K562 (cell line): ENCODE measurements at regions not wholly inside any gene's neighbourhood (a gene's known extent, or its start where the extent isn't known, plus 50 kb on each side); places are given as distances from the start of the nearest gene placed in this dataset.

Source experiments
- ATAC-seq: fragments of 200-7000 bp; cut with Tn5 transposase; 3 replicates; pipeline ENCODE4 v1.9.1; 2020; ENCODE audit warnings: moderate library complexity
- BruUV-seq: library from RNA; stranded (reverse); fragments of 400-500 nt; replicated peaks from 2 replicates; lab custom pipeline; 2021; lab: Mats Ljungman, UMichigan
- CTCF ChIA-PET: fragments of 300-600 bp; formaldehyde crosslinking; extraction: SDS; loops from one replicate; lab custom pipeline; 2021; ENCODE audit warnings: low intra/inter-chr PET ratio; lab: Yijun Ruan, JAX
- POLR2A ChIA-PET: fragments of 300-600, 350-650 bp; sonication (Branson Sonifier 250); formaldehyde crosslinking; extraction: SDS; loops from one replicate; lab custom pipeline; 2021; ENCODE audit warnings: antibody characterized with exemption, inconsistent platforms; lab: Yijun Ruan, JAX
- DNase-seq, 4 experiments: peaks; one replicate each; pipeline versions ENCODE4 v3.0.0 to v3.0.0-alpha.2; 2011 to 2018; ENCODE audit warnings: low spot score in 3 of 4, mixed read lengths in 3 of 4; ENCODE audit errors: extremely low read depth in 1 of 4
- FAIRE-seq: peaks from 2 replicates; lab custom pipeline; 2011; peaks lifted over from hg19 to GRCh38; lab: Jason Lieb, UNC
- H2AFZ ChIP-seq: 2 replicates; pipeline ENCODE4 v1.6.0; 2011; ENCODE audit warnings: low read depth, low read length, control low read depth, inconsistent platforms
- H3K27ac ChIP-seq: fragments of 200-600 bp; 3 replicates; pipeline ENCODE4 v1.8.0; 2011; ENCODE audit warnings: low read depth, mild to moderate bottlenecking, control low read depth, inconsistent platforms, low read length, moderate library complexity, mixed read lengths; ENCODE audit errors: extremely low read depth
- H3K27me3 ChIP-seq, 2 experiments: fragments of 300-600 bp in 1 of 2; 2 replicates in 1 of 2; 3 replicates in 1 of 2; pipeline versions ENCODE4 v1.6.0 to v1.8.0; 2011; ENCODE audit warnings: inconsistent platforms in 2 of 2, low read length in 2 of 2, mild to moderate bottlenecking in 1 of 2, mixed read lengths in 1 of 2, moderate library complexity in 1 of 2; ENCODE audit not compliant: control insufficient read depth in 2 of 2, insufficient read depth in 2 of 2
- H3K36me3 ChIP-seq: fragments of 300-600 bp; 3 replicates; pipeline ENCODE4 v1.8.0; 2011; ENCODE audit warnings: mild to moderate bottlenecking, low read length, inconsistent platforms; ENCODE audit not compliant: control insufficient read depth, insufficient read depth
- H3K4me1 ChIP-seq, 2 experiments: fragments of 200-600 bp in 1 of 2; replicated peaks in 1 of 2; 2 replicates in 1 of 2; 3 replicates in 1 of 2; pipeline versions ENCODE4 v1.5.1 to v1.8.0; 2011; ENCODE audit warnings: inconsistent platforms in 2 of 2, low read length in 2 of 2, mild to moderate bottlenecking in 1 of 2, mixed read lengths in 1 of 2, moderate library complexity in 1 of 2; ENCODE audit not compliant: control insufficient read depth in 2 of 2, insufficient read depth in 2 of 2
- H3K4me2 ChIP-seq: 2 replicates; pipeline ENCODE4 v1.6.1; 2011; ENCODE audit warnings: low read length, control low read depth, inconsistent platforms, mixed read lengths; ENCODE audit not compliant: insufficient read depth
- H3K4me3 ChIP-seq: fragments of 200-600 bp; sonication (generic), shearing (Covaris generic); 2 replicates; pipeline ENCODE4 v1.5.1; 2016; ENCODE audit warnings: control low read depth, inconsistent platforms
- H3K79me2 ChIP-seq: fragments of 200-600 bp; 3 replicates; pipeline ENCODE4 v1.8.0; 2011; ENCODE audit warnings: low read length, inconsistent platforms; ENCODE audit not compliant: control insufficient read depth, insufficient read depth
- H3K9ac ChIP-seq, 2 experiments: 2 replicates each; pipeline versions ENCODE4 v1.6.0 to v1.6.1; 2011; ENCODE audit warnings: low read depth in 2 of 2, low read length in 2 of 2, control low read depth in 1 of 2, inconsistent platforms in 1 of 2, mild to moderate bottlenecking in 1 of 2, mixed read lengths in 1 of 2; ENCODE audit not compliant: insufficient read depth in 1 of 2
- H3K9me1 ChIP-seq: one replicate; pipeline ENCODE4 v1.6.0; 2011; ENCODE audit warnings: inconsistent platforms, mild to moderate bottlenecking, low read length, moderate library complexity; ENCODE audit not compliant: control insufficient read depth, insufficient read depth
- H3K9me3 ChIP-seq: replicated peaks from 2 replicates; pipeline ENCODE4 v1.5.1; 2011; ENCODE audit warnings: low read depth, low read length, inconsistent platforms; ENCODE audit not compliant: control insufficient read depth, insufficient read depth
- H4K20me1 ChIP-seq: replicated peaks from 2 replicates; pipeline ENCODE4 v1.6.1; 2011; ENCODE audit warnings: low read length, inconsistent platforms, mixed read lengths; ENCODE audit not compliant: control insufficient read depth, insufficient read depth
- COPS2 ChIP-seq: fragments of 450-650 bp; conservative IDR thresholded peaks from 2 replicates; pipeline ENCODE4 v1.6.1; 2016; ENCODE audit warnings: mild to moderate bottlenecking, moderate library complexity
- FOXA3 ChIP-seq, 2 experiments: fragments of 450-650 bp in 1 of 2; sonication (generic) in 1 of 2; formaldehyde crosslinking; IDR thresholded peaks in 1 of 2; conservative IDR thresholded peaks in 1 of 2; 2 replicates each; pipeline versions ENCODE4 v1.4.0 to v1.8.0; 2020 to 2022; ENCODE audit warnings: mild to moderate bottlenecking in 2 of 2, missing genetic modification reagents in 1 of 2
- HDAC8 ChIP-seq: fragments of 450-650 bp; IDR thresholded peaks from 2 replicates; pipeline ENCODE4 v1.6.1; 2016; ENCODE audit warnings: mild to moderate bottlenecking, missing genetic modification characterization, moderate library complexity, missing compliant biosample characterization
- HMG20B ChIP-seq: fragments of 250-450 bp; sonication (Bioruptor Pico); IDR thresholded peaks from 2 replicates; pipeline ENCODE4 v1.5.0; 2021; ENCODE audit warnings: mild to moderate bottlenecking
- HMGN3 ChIP-seq: IDR thresholded peaks from 2 replicates; pipeline ENCODE4 v1.6.1; 2011; ENCODE audit warnings: borderline replicate concordance, low read depth, mild to moderate bottlenecking, mixed read lengths, low read length; ENCODE audit not compliant: insufficient read length; ENCODE audit errors: extremely low read depth
- MYBL2 ChIP-seq, 2 experiments: fragments of 450-650 bp in 1 of 2; sonication (generic) in 1 of 2; formaldehyde crosslinking in 1 of 2; IDR thresholded peaks; 2 replicates each; pipeline versions ENCODE4 v1.6.1 to v1.8.1; 2017 to 2022; ENCODE audit warnings: borderline replicate concordance in 1 of 2, inconsistent platforms in 1 of 2, low read depth in 1 of 2, mild to moderate bottlenecking in 1 of 2, missing genetic modification reagents in 1 of 2, moderate library complexity in 1 of 2
- POLR2H ChIP-seq: IDR thresholded peaks from 2 replicates; pipeline ENCODE4 v1.6.1; 2016; ENCODE audit warnings: missing genetic modification characterization, low read depth, mild to moderate bottlenecking, control low read depth, missing compliant biosample characterization, moderate library complexity
- RBM14 ChIP-seq: fragments of 200-400 bp; formaldehyde crosslinking; IDR thresholded peaks from 2 replicates; pipeline ENCODE4 v1.6.1; 2018; ENCODE audit warnings: low read depth, mild to moderate bottlenecking, low read length, moderate library complexity, borderline replicate concordance; ENCODE audit not compliant: insufficient read depth
- RUNX1 ChIP-seq: sonication (generic); IDR thresholded peaks from 2 replicates; pipeline ENCODE4 v1.6.1; 2016; ENCODE audit warnings: antibody characterized with exemption, low read depth
- SMARCA4 ChIP-seq: fragments of 450-650 bp; IDR thresholded peaks from 2 replicates; pipeline ENCODE4 v1.6.1; 2016
- TBL1XR1 ChIP-seq, 2 experiments: IDR thresholded peaks; 2 replicates each; pipeline ENCODE4 v1.6.1; 2012; ENCODE audit warnings: improper control_type of control experiment in 2 of 2, low read length in 2 of 2, mild to moderate bottlenecking in 1 of 2
- ZC3H4 ChIP-seq: sonication (generic); formaldehyde crosslinking; IDR thresholded peaks from 2 replicates; pipeline ENCODE4 v1.9.0; 2021; ENCODE audit warnings: missing genetic modification reagents, borderline replicate concordance
- WGBS: fragments of 100-300 bp; shearing (Covaris generic); methylation state at CpG from one replicate; pipeline ENCODE4 v1.1.6; 2016; ENCODE audit warnings: low coverage, mixed read lengths; ENCODE audit not compliant: insufficient coverage; ENCODE audit errors: missing lambda C conversion rate; 5-methylcytosine and 5-hydroxymethylcytosine counted together
- in situ Hi-C: fragments of 300-500 bp; cut with MboI; formaldehyde crosslinking; loops from 4 replicates; pipeline ENCODE4 v1.15.0; 2018; ENCODE audit warnings: inconsistent platforms, mixed read lengths
- intact Hi-C: fragments of 100-400 bp; cut with micrococcal nuclease; formaldehyde crosslinking; loops from 2 replicates; pipeline ENCODE4 v1.14.2; 2022
- TF ChIP-seq, protein P1 (sequence below): fragments of 250-450 bp; sonication (Bioruptor Pico); IDR thresholded peaks from 2 replicates; pipeline ENCODE4 v1.5.0; 2021; ENCODE audit warnings: mild to moderate bottlenecking, borderline replicate concordance
- TF ChIP-seq, protein P2 (sequence below): IDR thresholded peaks from 2 replicates; pipeline ENCODE4 v1.6.1; 2011; ENCODE audit not compliant: insufficient read length; ENCODE audit errors: extremely low read depth

DNA sequence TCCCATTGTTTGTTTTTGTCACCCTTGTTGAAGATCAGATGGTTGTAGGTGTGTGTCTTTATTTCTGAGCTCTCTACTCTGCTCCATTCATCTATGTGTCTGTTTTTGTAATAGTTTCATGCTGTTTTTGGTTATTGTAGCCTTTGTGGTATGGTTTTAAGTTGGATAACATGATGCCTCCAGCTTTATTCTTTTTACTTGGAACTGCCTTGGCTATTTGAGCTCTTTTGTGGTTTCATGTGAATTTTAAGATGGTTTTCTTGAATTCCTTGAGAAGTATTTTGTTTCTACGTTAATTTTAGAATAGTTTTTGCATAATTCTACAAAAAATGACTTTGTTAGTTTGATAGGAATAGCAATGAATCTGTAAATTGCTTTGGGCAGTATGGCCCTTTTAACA, 170.0 kb upstream of the IGFBP3 start:
- intact Hi-C loops (no loop called here), in situ Hi-C loops (no loop called here)
- DNase-seq = no peak
- no peak for FAIRE-seq
- Histone ChIP-seq H3K36me3 (no peaks in the 10 kb centered on the region), H4K20me1 (no peaks in the 10 kb centered on the region), H3K4me3 (no peak overlapping the region), H3K4me1 (no peaks in the 10 kb centered on the region), H2AFZ (no peak overlapping the region), H3K27me3 (no peaks in the 10 kb centered on the region), H3K9me3 (no peaks in the 10 kb centered on the region; the same call in 1 of the 2 replicates), H3K79me2 (no peaks in the 10 kb centered on the region), H3K9me1 (no peaks in the 10 kb centered on the region), H3K27ac (no peak overlapping the region), H3K9ac (no peak overlapping the region), H3K4me2 (no peak overlapping the region)
- WGBS = 0% methylated on average over 1 of the region's 1 CpG
- BruUV-seq = no TSS peak
- no peak for TF ChIP-seq HMGN3
- no peak for TF ChIP-seq FOXA3 (CRISPR knock-in tag; conservative IDR thresholded peaks at IDR 0.05 in 1 of 2, IDR thresholded peaks at IDR 0.05 in 1 of 2)
- TF ChIP-seq, protein P1, sequence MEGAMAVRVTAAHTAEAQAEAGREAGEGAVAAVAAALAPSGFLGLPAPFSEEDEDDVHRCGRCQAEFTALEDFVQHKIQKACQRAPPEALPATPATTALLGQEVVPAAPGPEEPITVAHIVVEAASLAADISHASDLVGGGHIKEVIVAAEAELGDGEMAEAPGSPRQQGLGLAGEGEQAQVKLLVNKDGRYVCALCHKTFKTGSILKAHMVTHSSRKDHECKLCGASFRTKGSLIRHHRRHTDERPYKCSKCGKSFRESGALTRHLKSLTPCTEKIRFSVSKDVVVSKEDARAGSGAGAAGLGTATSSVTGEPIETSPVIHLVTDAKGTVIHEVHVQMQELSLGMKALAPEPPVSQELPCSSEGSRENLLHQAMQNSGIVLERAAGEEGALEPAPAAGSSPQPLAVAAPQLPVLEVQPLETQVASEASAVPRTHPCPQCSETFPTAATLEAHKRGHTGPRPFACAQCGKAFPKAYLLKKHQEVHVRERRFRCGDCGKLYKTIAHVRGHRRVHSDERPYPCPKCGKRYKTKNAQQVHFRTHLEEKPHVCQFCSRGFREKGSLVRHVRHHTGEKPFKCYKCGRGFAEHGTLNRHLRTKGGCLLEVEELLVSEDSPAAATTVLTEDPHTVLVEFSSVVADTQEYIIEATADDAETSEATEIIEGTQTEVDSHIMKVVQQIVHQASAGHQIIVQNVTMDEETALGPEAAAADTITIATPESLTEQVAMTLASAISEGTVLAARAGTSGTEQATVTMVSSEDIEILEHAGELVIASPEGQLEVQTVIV (CRISPR knock-in tag) = no peak
- ChIA-PET POLR2A (no interaction called here), CTCF (no interaction called here)
- no peak for ATAC-seq

DNA sequence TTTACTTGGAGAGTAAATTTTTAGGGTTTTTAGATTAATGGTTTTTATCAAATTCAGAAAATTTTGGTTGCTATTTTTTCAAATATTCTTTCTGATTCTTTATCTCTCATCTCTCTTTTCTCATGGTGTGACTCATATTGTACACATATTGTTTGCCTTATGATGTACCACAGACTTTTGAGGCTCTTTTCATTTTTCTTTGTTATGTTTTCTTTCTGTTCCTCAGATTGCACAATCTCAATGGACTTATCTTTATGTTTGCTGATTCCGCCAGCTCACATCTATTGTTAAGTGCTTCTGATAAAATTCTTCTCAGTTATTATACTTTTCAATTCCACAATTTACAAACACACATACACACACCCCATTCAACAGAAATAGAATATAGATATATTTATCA, 168.2 kb upstream of the IGFBP3 start:
- FAIRE-seq = no peak
- Histone ChIP-seq H3K9ac (no peak overlapping the region), H3K4me3 (no peak overlapping the region), H3K9me3 (no peaks in the 10 kb centered on the region; the same call in 1 of the 2 replicates), H3K27me3 (no peaks in the 10 kb centered on the region), H3K9me1 (no peaks in the 10 kb centered on the region), H3K27ac (no peak overlapping the region), H3K4me2 (no peak overlapping the region), H2AFZ (no peak overlapping the region), H3K4me1 (no peaks in the 10 kb centered on the region), H3K79me2 (no peaks in the 10 kb centered on the region), H3K36me3 (no peaks in the 10 kb centered on the region), H4K20me1 (no peaks in the 10 kb centered on the region)
- no peak for ATAC-seq
- 0% methylated on average over 1 of the region's 1 CpG for WGBS
- in situ Hi-C loops (no loop called here), intact Hi-C loops (no loop called here)
- CTCF ChIA-PET = no interaction called here
- no TSS peak for BruUV-seq
- POLR2A ChIA-PET = no interaction called here
- no peak for DNase-seq
- TF ChIP-seq TBL1XR1 (IDR thresholded peaks at IDR 0.05; ENCODE audit: low read length in 2 of 2) (no peak), MYBL2 (IDR thresholded peaks at IDR 0.05; ENCODE audit: low read depth) (no peak), MYBL2 (CRISPR knock-in tag; IDR thresholded peaks at IDR 0.05; ENCODE audit: borderline replicate concordance) (no peak), COPS2 (no peak), RUNX1 (no peak), RBM14 (no peak), HDAC8 (tag) (no peak), ZC3H4 (CRISPR knock-in tag) (no peak), SMARCA4 (no peak), POLR2H (tag) (no peak), HMG20B (CRISPR knock-in tag) (no peak)
- TF ChIP-seq, protein P2, sequence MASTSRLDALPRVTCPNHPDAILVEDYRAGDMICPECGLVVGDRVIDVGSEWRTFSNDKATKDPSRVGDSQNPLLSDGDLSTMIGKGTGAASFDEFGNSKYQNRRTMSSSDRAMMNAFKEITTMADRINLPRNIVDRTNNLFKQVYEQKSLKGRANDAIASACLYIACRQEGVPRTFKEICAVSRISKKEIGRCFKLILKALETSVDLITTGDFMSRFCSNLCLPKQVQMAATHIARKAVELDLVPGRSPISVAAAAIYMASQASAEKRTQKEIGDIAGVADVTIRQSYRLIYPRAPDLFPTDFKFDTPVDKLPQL = no peak
